H1 (cell line): ENCODE measurements at regions not wholly inside any gene's neighbourhood (a gene's known extent, or its start where the extent isn't known, plus 50 kb on each side); places are given as distances from the start of the nearest gene placed in this dataset.

Experiments used
- CTCF ChIA-PET: fragments of 300-600 bp; sonication (Branson Sonifier 250); formaldehyde crosslinking; loops from one replicate; lab custom pipeline; 2021; ENCODE audit not compliant: partially characterized antibody; lab: Charles Lee
- POLR2A ChIA-PET: fragments of 300-600 bp; sonication (Branson Sonifier 250); formaldehyde crosslinking; loops from one replicate; lab custom pipeline; 2021; ENCODE audit warnings: inconsistent platforms; ENCODE audit not compliant: partially characterized antibody; lab: Charles Lee
- DNase-seq, 2 experiments: peaks; one replicate each; pipeline versions ENCODE4 v3.0.0 to v3.0.0-alpha.2; 2010 to 2022; ENCODE audit warnings: low spot score in 2 of 2, low read depth in 1 of 2, mixed read lengths in 1 of 2
- FAIRE-seq: peaks from 2 replicates; lab custom pipeline; 2011; peaks lifted over from hg19 to GRCh38; lab: Jason Lieb, UNC
- H2AFZ ChIP-seq: 2 replicates; pipeline ENCODE4 v1.8.1; 2012; ENCODE audit warnings: low read length, inconsistent platforms
- H2AK5ac ChIP-seq: 2 replicates; pipeline ENCODE4 v1.6.1; 2013; ENCODE audit warnings: low read depth, low read length
- H2BK120ac ChIP-seq: replicated peaks from 2 replicates; pipeline ENCODE3; 2013; ENCODE audit warnings: low read depth, low read length, inconsistent platforms
- H2BK12ac ChIP-seq: 2 replicates; pipeline ENCODE4 v1.6.1; 2013; ENCODE audit warnings: low read depth, low read length
- H2BK15ac ChIP-seq: 2 replicates; pipeline ENCODE4 v1.6.1; 2013; ENCODE audit warnings: low read length
- H2BK20ac ChIP-seq: 2 replicates; pipeline ENCODE4 v1.6.1; 2013; ENCODE audit warnings: low read length
- H2BK5ac ChIP-seq: 2 replicates; pipeline ENCODE4 v1.6.1; 2013; ENCODE audit warnings: low read depth, low read length
- H3K14ac ChIP-seq: 2 replicates; pipeline ENCODE4 v1.6.1; 2013; ENCODE audit warnings: inconsistent platforms; ENCODE audit not compliant: insufficient read length
- H3K18ac ChIP-seq: 2 replicates; pipeline ENCODE4 v1.6.1; 2013; ENCODE audit warnings: low read length; ENCODE audit errors: extremely low read depth
- H3K23ac ChIP-seq: 2 replicates; pipeline ENCODE4 v1.6.1; 2013; ENCODE audit warnings: inconsistent platforms; ENCODE audit not compliant: insufficient read length
- H3K23me2 ChIP-seq: 2 replicates; pipeline ENCODE4 v1.6.1; 2013; ENCODE audit warnings: low read depth, low read length
- H3K27ac ChIP-seq: 2 replicates; pipeline ENCODE4 v1.6.1; 2011; ENCODE audit warnings: low read depth, low read length, inconsistent platforms
- H3K27me3 ChIP-seq, 4 experiments: replicated peaks in 1 of 4; 1 replicate in 1 of 4; 2 replicates in 3 of 4; pipeline versions ENCODE4 v1.6.1 to v1.8.1; 2011 to 2013; ENCODE audit warnings: low read length in 3 of 4, mild to moderate bottlenecking in 3 of 4, inconsistent platforms in 2 of 4, mixed read lengths in 2 of 4, moderate library complexity in 1 of 4; ENCODE audit not compliant: control insufficient read depth in 3 of 4, insufficient read depth in 3 of 4; ENCODE audit errors: extremely low read depth in 1 of 4
- H3K36me3 ChIP-seq, 4 experiments: 2 replicates each; pipeline versions ENCODE4 v1.6.1 to v1.8.1; 2011 to 2013; ENCODE audit warnings: mild to moderate bottlenecking in 4 of 4, low read length in 3 of 4, moderate library complexity in 2 of 4, control low read depth in 1 of 4, inconsistent platforms in 1 of 4; ENCODE audit not compliant: insufficient read depth in 4 of 4, control insufficient read depth in 2 of 4
- H3K4ac ChIP-seq: replicated peaks from 2 replicates; pipeline ENCODE3; 2013; ENCODE audit warnings: low read length, low read depth, mixed read lengths, inconsistent platforms; ENCODE audit not compliant: insufficient read length
- H3K4me1 ChIP-seq, 4 experiments: replicated peaks in 1 of 4; 1 replicate in 1 of 4; 2 replicates in 3 of 4; pipeline versions ENCODE4 v1.6.1 to v1.8.1; 2011 to 2013; ENCODE audit warnings: low read length in 3 of 4, inconsistent platforms in 2 of 4, mixed read lengths in 1 of 4; ENCODE audit not compliant: insufficient read depth in 4 of 4, control insufficient read depth in 3 of 4
- H3K4me2 ChIP-seq, 2 experiments: 2 replicates each; pipeline versions ENCODE4 v1.6.1 to v1.8.1; 2011 to 2013; ENCODE audit warnings: low read depth in 2 of 2, low read length in 2 of 2, control low read depth in 1 of 2, inconsistent platforms in 1 of 2, mild to moderate bottlenecking in 1 of 2; ENCODE audit not compliant: insufficient read depth in 1 of 2
- H3K4me3 ChIP-seq, 4 experiments: fragments of 200-600, 300-600 bp in 1 of 4; sonication (generic), shearing (Covaris generic), sonication (Bioruptor Twin) in 1 of 4; 2 replicates each; pipeline versions ENCODE4 v1.5.1 to v1.8.1; 2011 to 2016; ENCODE audit warnings: low read length in 4 of 4, low read depth in 3 of 4, control low read depth in 2 of 4, inconsistent platforms in 2 of 4, mild to moderate bottlenecking in 2 of 4, mixed read lengths in 1 of 4, moderate library complexity in 1 of 4; ENCODE audit not compliant: insufficient read depth in 2 of 4; ENCODE audit errors: extremely low read depth in 1 of 4
- H3K56ac ChIP-seq: replicated peaks from 2 replicates; pipeline ENCODE3; 2013; ENCODE audit warnings: low read depth, mild to moderate bottlenecking, mixed read lengths, low read length, inconsistent platforms; ENCODE audit not compliant: insufficient read length
- H3K79me1 ChIP-seq: 2 replicates; pipeline ENCODE4 v1.6.1; 2013; ENCODE audit warnings: low read depth, low read length, control low read depth
- H3K79me2 ChIP-seq, 2 experiments: 2 replicates each; pipeline versions ENCODE4 v1.6.1 to v1.8.1; 2012 to 2013; ENCODE audit warnings: low read length in 2 of 2, mild to moderate bottlenecking in 2 of 2, inconsistent platforms in 1 of 2; ENCODE audit not compliant: insufficient read depth in 2 of 2, control insufficient read depth in 1 of 2
- H3K9ac ChIP-seq, 4 experiments: replicated peaks in 1 of 4; 1 replicate in 1 of 4; 2 replicates in 3 of 4; pipeline versions ENCODE4 v1.6.1 to v1.8.1; 2011 to 2013; ENCODE audit warnings: low read depth in 3 of 4, low read length in 3 of 4, control low read depth in 2 of 4, mild to moderate bottlenecking in 2 of 4, moderate library complexity in 2 of 4, inconsistent platforms in 1 of 4; ENCODE audit errors: extremely low read depth in 1 of 4
- H3K9me3 ChIP-seq, 2 experiments: 2 replicates each; pipeline versions ENCODE4 v1.6.1 to v1.8.1; 2012 to 2013; ENCODE audit warnings: mild to moderate bottlenecking in 2 of 2, moderate library complexity in 2 of 2, control low read depth in 1 of 2, inconsistent platforms in 1 of 2, low read depth in 1 of 2, low read length in 1 of 2, mixed read lengths in 1 of 2; ENCODE audit not compliant: insufficient read depth in 2 of 2
- H4K20me1 ChIP-seq, 2 experiments: replicated peaks in 1 of 2; 2 replicates each; pipeline versions ENCODE3 to v1.8.1; 2011 to 2013; ENCODE audit warnings: inconsistent platforms in 2 of 2, low read length in 2 of 2, mild to moderate bottlenecking in 1 of 2; ENCODE audit not compliant: insufficient read depth in 2 of 2, control insufficient read depth in 1 of 2
- H4K5ac ChIP-seq: 2 replicates; pipeline ENCODE4 v1.6.1; 2013; ENCODE audit warnings: low read length, low read depth, mixed read lengths, inconsistent platforms; ENCODE audit not compliant: insufficient read length
- H4K8ac ChIP-seq: 2 replicates; pipeline ENCODE4 v1.8.0; 2013; ENCODE audit warnings: mild to moderate bottlenecking, moderate library complexity, low read length, inconsistent platforms; ENCODE audit not compliant: insufficient read depth; ENCODE audit errors: extremely low read depth
- H4K91ac ChIP-seq: replicated peaks from 2 replicates; pipeline ENCODE3; 2013; ENCODE audit warnings: low read length, mixed read lengths, inconsistent platforms; ENCODE audit not compliant: insufficient read length
- EP300 ChIP-seq, 2 experiments: IDR thresholded peaks; 1 replicate in 1 of 2; 2 replicates in 1 of 2; pipeline ENCODE4 v1.6.1; 2011 to 2012; ENCODE audit warnings: low read depth in 2 of 2, low read length in 2 of 2, mild to moderate bottlenecking in 2 of 2, borderline replicate concordance in 1 of 2, inconsistent platforms in 1 of 2, moderate library complexity in 1 of 2
- MAFK ChIP-seq: IDR thresholded peaks from 2 replicates; pipeline ENCODE4 v1.6.1; 2012; ENCODE audit warnings: low read depth, mild to moderate bottlenecking, improper control_type of control experiment, low read length
- POU5F1 ChIP-seq: IDR thresholded peaks from 2 replicates; pipeline ENCODE4 v1.6.1; 2011; ENCODE audit warnings: low read depth, mild to moderate bottlenecking, low read length, moderate library complexity
- RAD21 ChIP-seq, 2 experiments: IDR thresholded peaks in 1 of 2; conservative IDR thresholded peaks in 1 of 2; 2 replicates each; pipeline ENCODE4 v1.6.1; 2011; ENCODE audit warnings: low read depth in 2 of 2, low read length in 2 of 2, improper control_type of control experiment in 1 of 2, inconsistent platforms in 1 of 2, mild to moderate bottlenecking in 1 of 2, moderate library complexity in 1 of 2
- SUZ12 ChIP-seq: fragments of 200-600 bp; sonication (generic); IDR thresholded peaks from 2 replicates; pipeline ENCODE4 v1.6.1; 2012; ENCODE audit warnings: mild to moderate bottlenecking, inconsistent platforms, low read length, moderate library complexity, mixed read lengths
- TCF12 ChIP-seq: IDR thresholded peaks from 2 replicates; pipeline ENCODE4 v1.6.1; 2011; ENCODE audit warnings: low read depth, mild to moderate bottlenecking, low read length
- WGBS, 2 experiments: shearing (Covaris generic) in 1 of 2; methylation state at CpG; one replicate each; pipeline versions ENCODE4 v1.1.6 to v1.1.7; 2013 to 2015; ENCODE audit warnings: low lambda C conversion rate in 2 of 2, mixed read lengths in 2 of 2, inconsistent platforms in 1 of 2, low coverage in 1 of 2, missing lambda C conversion rate in 1 of 2; ENCODE audit not compliant: insufficient replicate concordance in 2 of 2, insufficient coverage in 1 of 2, insufficient read length in 1 of 2; ENCODE audit errors: extremely low coverage in 1 of 2, missing lambda C conversion rate in 1 of 2; 5-methylcytosine and 5-hydroxymethylcytosine counted together

- 88% methylated on average over 3 of the region's 3 CpGs; no CpG with 5 or more reads in 1 of the 2 experiments for WGBS, 2 experiments
- no peak overlapping the region for H3K23ac ChIP-seq
- CTCF ChIA-PET, result no interaction called here
Observed at GRCh38 chr4:18815081-18815778, 793.7 kb upstream of the LCORL start.

More at GRCh38 chr4:18815081-18815778, 793.7 kb upstream of the LCORL start:
- H4K5ac ChIP-seq, result no peak overlapping the region
- no peak overlapping the region for H2BK12ac ChIP-seq
- H3K9me3 ChIP-seq, result peaks cover 8 to 19% of the 10 kb centered on the region in 2 experiments
- H3K18ac ChIP-seq, result no peak overlapping the region
- no peaks in the 10 kb centered on the region for H3K4me1 ChIP-seq
- no peak overlapping the region for H3K14ac ChIP-seq
- H3K4ac ChIP-seq, result no peak overlapping the region
- no peak for FAIRE-seq
- H3K27me3 ChIP-seq, result no peaks in the 10 kb centered on the region
- no peaks in the 10 kb centered on the region for H4K20me1 ChIP-seq
- no peak overlapping the region for H3K27ac ChIP-seq
- no peak overlapping the region for H3K4me2 ChIP-seq
- H3K36me3 ChIP-seq, result peaks cover 0 to 5% (median 0%) of the 10 kb centered on the region in 4 experiments; a peak in 1 of 8 replicates
- no peak overlapping the region for H2AFZ ChIP-seq
- H2AK5ac ChIP-seq, result no peak overlapping the region
- H3K79me2 ChIP-seq, result no peaks in the 10 kb centered on the region
- no peak overlapping the region; the same call in 1 of the 2 replicates for H2BK5ac ChIP-seq
- H4K8ac ChIP-seq, result no peak overlapping the region
- no peak overlapping the region for H3K9ac ChIP-seq
- peak overlapping the region in 1 of 4 experiments; percentile 14; a peak in 1 of 8 replicates for H3K4me3 ChIP-seq
- POLR2A ChIA-PET, result no interaction called here
- H2BK15ac ChIP-seq, result no peak overlapping the region
- H3K56ac ChIP-seq, result no peak overlapping the region
- no peak overlapping the region for H2BK120ac ChIP-seq
- no peaks in the 10 kb centered on the region for H3K79me1 ChIP-seq
- no peaks in the 10 kb centered on the region for H3K23me2 ChIP-seq
- 0 out of 2 replicates have a peak, but pooled peaks have one; percentile 76 for TF ChIP-seq POU5F1
- TF ChIP-seq MAFK, result peak; percentile 56; the same call in 1 of the 2 replicates
- TF ChIP-seq EP300 (IDR thresholded peaks at IDR 0.05; ENCODE audit: borderline replicate concordance in 1 of 2, low read depth in 2 of 2, low read length in 2 of 2), result no peak
- TF ChIP-seq SUZ12, result no peak
- TF ChIP-seq TCF12, result peak; percentile 87
- TF ChIP-seq RAD21 (IDR thresholded peaks at IDR 0.05 in 1 of 2, conservative IDR thresholded peaks at IDR 0.05 in 1 of 2; ENCODE audit: low read depth in 2 of 2, low read length in 2 of 2), result no peak
- TF ChIP-seq, all 59 proteins: peak for 3
- Histone ChIP-seq H4K91ac (no peak overlapping the region), H2BK20ac (peak overlapping the region; percentile 15; the same call in 1 of the 2 replicates)
- no peak for DNase-seq
